Gastrocnemius medialis (tissue), 4 donors: ENCODE measurements at regions not wholly inside any gene's neighbourhood (a gene's known extent, or its start where the extent isn't known, plus 50 kb on each side); places are given as distances from the start of the nearest gene placed in this dataset.

Source experiments
- ATAC-seq, 2 donors: fragments of 150-250 bp; one replicate each; pipeline ENCODE4 v1.9.1; 2016
- DNase-seq, 2 donors: peaks; one replicate each; pipeline ENCODE4 v3.0.0-alpha.2; 2019
- H3K27ac ChIP-seq, 4 donors: fragments of 200-600 bp; sonication (generic); 1 replicate in 1 of 4; 2 replicates in 3 of 4; pipeline ENCODE4 v1.5.1; 2016 to 2018; ENCODE audit warnings: mild to moderate bottlenecking in 2 of 4, moderate library complexity in 1 of 4
- H3K27me3 ChIP-seq, 3 donors: fragments of 200-600 bp; sonication (generic) in 2 of 3; 1 replicate in 1 of 3; 2 replicates in 2 of 3; pipeline versions ENCODE4 v1.5.1 to v1.6.0; 2016 to 2019; ENCODE audit warnings: mild to moderate bottlenecking in 1 of 3, moderate library complexity in 1 of 3
- H3K36me3 ChIP-seq, 2 donors: fragments of 200-600 bp; sonication (generic) in 1 of 2; one replicate each; pipeline ENCODE4 v1.5.1; 2017 to 2018
- H3K4me1 ChIP-seq, 2 donors: fragments of 200-600 bp; sonication (generic) in 1 of 2; one replicate each; pipeline ENCODE4 v1.5.1; 2016 to 2017; ENCODE audit warnings: mild to moderate bottlenecking in 2 of 2
- H3K4me3 ChIP-seq, 4 donors: fragments of 200-600 bp; sonication (generic) in 3 of 4; 1 replicate in 1 of 4; 2 replicates in 3 of 4; pipeline ENCODE4 v1.5.1; 2016 to 2019; ENCODE audit warnings: mild to moderate bottlenecking in 2 of 4
- H3K9me3 ChIP-seq, 3 donors: fragments of 200-600 bp; sonication (generic) in 2 of 3; 1 replicate in 1 of 3; 2 replicates in 2 of 3; pipeline ENCODE4 v1.5.1; 2016 to 2019
- POLR2A ChIP-seq, 2 donors: fragments of 450-650 bp; IDR thresholded peaks; one replicate each; pipeline ENCODE4 v1.6.1; 2017; ENCODE audit warnings: antibody characterized with exemption in 2 of 2, mild to moderate bottlenecking in 2 of 2, moderate library complexity in 2 of 2
- in situ Hi-C, 4 donors: fragments of 200-750 bp; cut with MboI; loops; one replicate each; pipeline versions ENCODE4 v1.15.0 to v1.8.0; 2017; ENCODE audit warnings: low sequenced_read_pairs in 4 of 4
- intact Hi-C: fragments of 100-400 bp; cut with DNase I; formaldehyde crosslinking; loops from one replicate; pipeline ENCODE4 v1.15.1; 2023; ENCODE audit warnings: low total_unique reads
- TF ChIP-seq, protein P1 (sequence below), 5 experiments: fragments of 450-650 bp in 3 of 5; fragments of 200-600 bp in 2 of 5; sonication (generic) in 2 of 5; IDR thresholded peaks in 4 of 5; conservative IDR thresholded peaks in 1 of 5; 1 replicate in 4 of 5; 2 replicates in 1 of 5; pipeline ENCODE4 v1.5.1; 2016 to 2019; ENCODE audit warnings: antibody characterized with exemption in 5 of 5, mild to moderate bottlenecking in 3 of 5, moderate library complexity in 3 of 5

DNA sequence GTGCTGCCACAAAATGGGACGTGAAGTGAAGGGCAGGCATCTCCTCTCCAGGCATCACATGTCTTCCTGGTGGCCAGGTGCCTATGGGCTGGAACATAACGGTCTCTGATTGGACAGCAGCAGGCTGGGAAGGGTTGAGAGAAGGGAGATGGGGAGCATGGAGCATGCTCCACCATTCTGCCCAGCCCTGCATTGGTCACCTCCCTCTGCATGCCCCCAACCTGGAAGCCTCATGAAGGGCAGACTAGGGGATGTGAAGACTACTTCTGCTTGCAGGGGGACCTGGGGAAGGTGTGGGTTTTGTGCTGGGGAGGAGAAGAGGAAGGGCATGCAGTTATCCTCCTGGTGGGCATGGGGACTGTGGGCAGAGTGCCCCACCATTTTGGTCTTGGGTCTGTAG is 782.2 kb downstream of the TBC1D22A start:
- Histone ChIP-seq H3K4me3 (no peak overlapping the region), H3K36me3 (no peaks in the 10 kb centered on the region), H3K9me3 (no peaks in the 10 kb centered on the region), H3K27ac (no peak overlapping the region), H3K27me3 (no peaks in the 10 kb centered on the region), H3K4me1 (no peaks in the 10 kb centered on the region)
- TF ChIP-seq POLR2A (IDR thresholded peaks at IDR 0.05), result no peak
- TF ChIP-seq, protein P1, sequence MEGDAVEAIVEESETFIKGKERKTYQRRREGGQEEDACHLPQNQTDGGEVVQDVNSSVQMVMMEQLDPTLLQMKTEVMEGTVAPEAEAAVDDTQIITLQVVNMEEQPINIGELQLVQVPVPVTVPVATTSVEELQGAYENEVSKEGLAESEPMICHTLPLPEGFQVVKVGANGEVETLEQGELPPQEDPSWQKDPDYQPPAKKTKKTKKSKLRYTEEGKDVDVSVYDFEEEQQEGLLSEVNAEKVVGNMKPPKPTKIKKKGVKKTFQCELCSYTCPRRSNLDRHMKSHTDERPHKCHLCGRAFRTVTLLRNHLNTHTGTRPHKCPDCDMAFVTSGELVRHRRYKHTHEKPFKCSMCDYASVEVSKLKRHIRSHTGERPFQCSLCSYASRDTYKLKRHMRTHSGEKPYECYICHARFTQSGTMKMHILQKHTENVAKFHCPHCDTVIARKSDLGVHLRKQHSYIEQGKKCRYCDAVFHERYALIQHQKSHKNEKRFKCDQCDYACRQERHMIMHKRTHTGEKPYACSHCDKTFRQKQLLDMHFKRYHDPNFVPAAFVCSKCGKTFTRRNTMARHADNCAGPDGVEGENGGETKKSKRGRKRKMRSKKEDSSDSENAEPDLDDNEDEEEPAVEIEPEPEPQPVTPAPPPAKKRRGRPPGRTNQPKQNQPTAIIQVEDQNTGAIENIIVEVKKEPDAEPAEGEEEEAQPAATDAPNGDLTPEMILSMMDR (IDR thresholded peaks at IDR 0.05 in 4 of 5, conservative IDR thresholded peaks at IDR 0.05 in 1 of 5), result no peak
- in situ Hi-C loops (no loop called here), intact Hi-C loops (no loop called here)
- DNase-seq, result no peak
- ATAC-seq, result no peak

DNA sequence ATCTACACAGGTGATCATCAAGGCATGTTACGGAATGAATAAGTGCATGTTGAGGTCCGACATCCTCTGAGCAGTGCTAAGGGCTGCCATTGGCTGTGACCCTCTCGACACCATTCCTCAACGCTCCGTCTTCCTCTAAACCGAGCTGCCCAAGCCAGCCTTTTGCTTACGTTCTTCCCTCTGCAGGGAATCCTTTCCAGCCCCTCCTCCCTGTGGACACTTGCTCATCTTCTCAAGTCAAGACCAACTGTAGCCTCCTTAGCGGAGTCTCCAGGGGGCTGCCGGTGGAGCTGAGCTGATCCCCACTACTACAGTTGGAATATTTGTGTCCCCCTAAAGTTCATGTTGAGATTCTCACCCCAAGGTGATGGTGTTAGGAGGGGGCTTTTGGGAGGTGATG is 781.0 kb downstream of the TBC1D22A start:
- Histone ChIP-seq H3K9me3 (no peaks in the 10 kb centered on the region), H3K36me3 (no peaks in the 10 kb centered on the region), H3K27me3 (no peaks in the 10 kb centered on the region), H3K4me3 (no peak overlapping the region), H3K4me1 (no peaks in the 10 kb centered on the region), H3K27ac (no peak overlapping the region)
- intact Hi-C loops (no loop called here), in situ Hi-C loops (no loop called here)
- TF ChIP-seq, protein P1 (IDR thresholded peaks at IDR 0.05 in 4 of 5, conservative IDR thresholded peaks at IDR 0.05 in 1 of 5), result no peak
- TF ChIP-seq POLR2A (IDR thresholded peaks at IDR 0.05), result no peak
- no peak for DNase-seq
- no peak for ATAC-seq

DNA sequence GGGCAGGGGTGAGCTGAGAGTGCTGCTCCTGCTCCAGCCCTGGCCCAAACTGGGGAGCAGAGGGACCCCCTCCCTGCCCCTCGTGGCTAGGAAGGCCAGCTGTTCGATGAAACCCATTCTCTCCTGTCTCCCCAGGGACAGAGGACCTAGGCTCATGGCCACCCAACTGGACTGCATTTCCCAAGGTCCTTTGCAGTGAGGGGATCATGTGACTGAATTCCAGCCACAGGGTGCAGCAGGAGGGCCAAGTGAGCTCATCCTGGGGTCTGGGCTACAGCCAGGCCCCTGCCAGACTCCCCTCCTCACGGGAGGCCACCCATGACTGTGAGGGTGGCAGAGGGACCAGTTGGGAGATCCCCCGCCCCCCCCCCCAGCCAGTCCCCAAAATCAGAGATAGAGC is 777.6 kb downstream of the TBC1D22A start:
- in situ Hi-C loops, result no loop called here
- no peaks in the 10 kb centered on the region for H3K4me1 ChIP-seq
- no peak overlapping the region for H3K27ac ChIP-seq
- no peak overlapping the region for H3K4me3 ChIP-seq
- intact Hi-C loops, result no loop called here
- DNase-seq, result no peak
- TF ChIP-seq, protein P1 (IDR thresholded peaks at IDR 0.05 in 4 of 5, conservative IDR thresholded peaks at IDR 0.05 in 1 of 5), result no peak
- TF ChIP-seq POLR2A (IDR thresholded peaks at IDR 0.05), result no peak
- no peak for ATAC-seq
- no peaks in the 10 kb centered on the region for H3K27me3 ChIP-seq
- H3K36me3 ChIP-seq, result no peaks in the 10 kb centered on the region
- no peaks in the 10 kb centered on the region for H3K9me3 ChIP-seq

DNA sequence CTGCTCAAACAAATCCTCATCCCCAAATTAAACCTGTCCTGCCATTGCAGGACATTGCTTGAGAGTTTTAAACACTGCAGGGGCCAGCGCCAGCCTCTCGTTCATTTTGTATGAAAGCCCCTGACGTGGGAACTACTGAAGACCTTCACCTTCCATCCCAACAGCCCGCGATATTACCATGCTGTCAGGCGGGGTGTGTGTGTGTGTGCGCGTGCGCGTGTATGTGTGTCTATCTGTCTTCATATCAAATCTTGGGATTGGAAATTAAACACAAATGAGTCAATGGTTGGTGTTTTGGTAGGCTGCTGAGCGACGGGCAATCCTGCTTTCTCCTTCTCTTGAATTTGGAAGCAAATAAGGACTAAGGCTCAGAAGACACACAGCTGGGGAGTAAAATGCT is 776.9 kb downstream of the TBC1D22A start:
- no peak overlapping the region for H3K4me3 ChIP-seq
- H3K9me3 ChIP-seq, result no peaks in the 10 kb centered on the region
- H3K36me3 ChIP-seq, result no peaks in the 10 kb centered on the region
- intact Hi-C loops, result no loop called here
- in situ Hi-C loops, result no loop called here
- ATAC-seq (no peak), DNase-seq (no peak)
- TF ChIP-seq POLR2A (IDR thresholded peaks at IDR 0.05), result no peak
- TF ChIP-seq, protein P1 (IDR thresholded peaks at IDR 0.05 in 4 of 5, conservative IDR thresholded peaks at IDR 0.05 in 1 of 5), result no peak
- no peak overlapping the region for H3K27ac ChIP-seq
- no peaks in the 10 kb centered on the region for H3K4me1 ChIP-seq
- no peaks in the 10 kb centered on the region for H3K27me3 ChIP-seq

DNA sequence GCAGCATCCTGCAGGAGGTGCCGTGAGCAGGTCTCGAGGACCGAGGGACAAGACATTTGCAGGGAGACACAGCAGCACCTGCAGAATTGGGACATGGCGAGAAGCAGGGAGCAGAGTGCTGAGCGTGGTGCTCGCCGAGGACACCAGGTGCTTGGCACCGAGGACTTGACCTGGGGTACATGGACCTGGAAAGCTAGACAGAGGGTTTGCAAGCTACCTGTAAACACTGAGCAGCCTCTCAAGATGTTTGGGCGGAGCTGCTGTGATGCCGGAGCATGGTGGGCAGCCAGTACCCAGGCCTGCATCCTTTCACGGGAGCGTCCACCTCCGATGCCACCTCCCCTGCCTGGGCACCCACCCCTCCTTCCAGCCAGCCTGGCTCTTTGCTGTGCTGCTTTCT is 773.2 kb downstream of the TBC1D22A start:
- H3K9me3 ChIP-seq, result no peaks in the 10 kb centered on the region

More for the DNA sequence above, 773.2 kb downstream of the TBC1D22A start:
- in situ Hi-C loops (no loop called here), intact Hi-C loops (no loop called here)
- Histone ChIP-seq H3K4me3 (no peak overlapping the region), H3K27ac (no peak overlapping the region), H3K36me3 (no peaks in the 10 kb centered on the region), H3K4me1 (no peaks in the 10 kb centered on the region), H3K27me3 (no peaks in the 10 kb centered on the region)
- TF ChIP-seq, protein P1 (IDR thresholded peaks at IDR 0.05 in 4 of 5, conservative IDR thresholded peaks at IDR 0.05 in 1 of 5), result no peak
- TF ChIP-seq POLR2A (IDR thresholded peaks at IDR 0.05), result no peak
- DNase-seq (no peak), ATAC-seq (no peak)
